Lung (tissue), 11 donors: ENCODE measurements at regions not wholly inside any gene's neighbourhood (a gene's known extent, or its start where the extent isn't known, plus 50 kb on each side); places are given as distances from the start of the nearest gene placed in this dataset.

Source experiments
- ATAC-seq: fragments of 200-7000 bp; cut with Tn5 transposase; one replicate; pipeline ENCODE4 v1.9.1; 2020; ENCODE audit warnings: moderate number of reproducible peaks; ENCODE audit not compliant: insufficient read depth, low FRiP score
- DNase-seq, 3 donors: peaks; one replicate each; pipeline ENCODE4 v3.0.0-alpha.2; 2013 to 2017
- H3K27ac ChIP-seq, 2 donors: one replicate each; pipeline ENCODE4 v1.5.1; 2013; ENCODE audit warnings: mild to moderate bottlenecking in 2 of 2, moderate library complexity in 2 of 2, control low read depth in 1 of 2, inconsistent platforms in 1 of 2, low read depth in 1 of 2, low read length in 1 of 2
- H3K27me3 ChIP-seq, 3 donors: one replicate each; pipeline ENCODE4 v1.5.1; 2013; ENCODE audit warnings: low read length in 2 of 3; ENCODE audit not compliant: control insufficient read depth in 3 of 3, insufficient read depth in 3 of 3
- H3K36me3 ChIP-seq, 4 donors: one replicate each; pipeline ENCODE4 v1.5.1; 2013; ENCODE audit warnings: low read length in 4 of 4, mild to moderate bottlenecking in 1 of 4, moderate library complexity in 1 of 4; ENCODE audit not compliant: control insufficient read depth in 4 of 4, insufficient read depth in 4 of 4
- H3K4me1 ChIP-seq, 5 donors: one replicate each; pipeline ENCODE4 v1.5.1; 2013; ENCODE audit warnings: low read length in 5 of 5, mild to moderate bottlenecking in 2 of 5, moderate library complexity in 1 of 5; ENCODE audit not compliant: control insufficient read depth in 5 of 5, insufficient read depth in 5 of 5
- H3K4me3 ChIP-seq: one replicate; pipeline ENCODE4 v1.5.1; 2013; ENCODE audit warnings: mild to moderate bottlenecking, control low read depth, moderate library complexity
- H3K9ac ChIP-seq, 2 donors: one replicate each; pipeline ENCODE4 v1.5.1; 2013; ENCODE audit warnings: low read length in 2 of 2, control low read depth in 1 of 2; ENCODE audit not compliant: insufficient read depth in 1 of 2
- H3K9me3 ChIP-seq, 4 donors: one replicate each; pipeline ENCODE4 v1.5.1; 2013; ENCODE audit warnings: low read length in 3 of 4, mild to moderate bottlenecking in 1 of 4, moderate library complexity in 1 of 4; ENCODE audit not compliant: control insufficient read depth in 4 of 4, insufficient read depth in 3 of 4
- WGBS, 2 donors: extraction: QIAGEN DNeasy Blood & Tissue Kit; methylation state at CpG; one replicate each; pipeline ENCODE4 v1.1.7; 2013; 5-methylcytosine and 5-hydroxymethylcytosine counted together
- TF ChIP-seq, protein P1 (sequence below): IDR thresholded peaks from 2 replicates; pipeline ENCODE4 v1.5.1; 2012; ENCODE audit warnings: mild to moderate bottlenecking; ENCODE audit errors: control extremely low read depth, extremely low read depth
- donor health status: control.
- donor health status: control.
- donor health status: Bipolar disorder and iron deficiency.
- donor health status: healthy.
- donor health status: DM: yes; HTN: yes; CAD: no.

DNA sequence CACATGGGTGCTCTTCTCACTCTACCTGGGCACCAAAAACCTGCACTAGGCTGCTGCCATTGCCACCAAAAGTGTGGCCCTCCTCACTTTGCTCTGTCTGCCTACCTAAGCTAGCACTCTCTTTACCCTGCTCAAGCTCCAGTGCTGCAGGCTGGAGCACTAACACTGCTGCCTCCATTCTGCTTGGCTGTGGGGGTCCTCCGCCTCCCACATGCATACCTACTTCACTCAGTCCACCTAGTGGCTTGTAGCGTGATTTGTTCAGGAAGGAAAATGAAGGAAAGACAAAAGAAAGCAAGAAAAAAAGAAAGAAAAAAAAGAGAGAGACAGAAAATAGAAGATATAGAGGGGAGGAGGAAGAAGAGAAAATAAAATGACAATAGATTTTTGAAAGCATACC, 1339.4 kb upstream of the CHAC2 start:
- no peaks in the 10 kb centered on the region for H3K36me3 ChIP-seq
- ATAC-seq, result no peak
- no peak for DNase-seq
- no peaks in the 10 kb centered on the region for H3K4me1 ChIP-seq
- H3K27me3 ChIP-seq, result no peaks in the 10 kb centered on the region
- no peak overlapping the region for H3K4me3 ChIP-seq
- H3K9ac ChIP-seq, result no peak overlapping the region
- no peaks in the 10 kb centered on the region for H3K9me3 ChIP-seq
- WGBS, 2 donors, result 85 to 87% methylated on average over 2 of the region's 2 CpGs
- TF ChIP-seq, protein P1, sequence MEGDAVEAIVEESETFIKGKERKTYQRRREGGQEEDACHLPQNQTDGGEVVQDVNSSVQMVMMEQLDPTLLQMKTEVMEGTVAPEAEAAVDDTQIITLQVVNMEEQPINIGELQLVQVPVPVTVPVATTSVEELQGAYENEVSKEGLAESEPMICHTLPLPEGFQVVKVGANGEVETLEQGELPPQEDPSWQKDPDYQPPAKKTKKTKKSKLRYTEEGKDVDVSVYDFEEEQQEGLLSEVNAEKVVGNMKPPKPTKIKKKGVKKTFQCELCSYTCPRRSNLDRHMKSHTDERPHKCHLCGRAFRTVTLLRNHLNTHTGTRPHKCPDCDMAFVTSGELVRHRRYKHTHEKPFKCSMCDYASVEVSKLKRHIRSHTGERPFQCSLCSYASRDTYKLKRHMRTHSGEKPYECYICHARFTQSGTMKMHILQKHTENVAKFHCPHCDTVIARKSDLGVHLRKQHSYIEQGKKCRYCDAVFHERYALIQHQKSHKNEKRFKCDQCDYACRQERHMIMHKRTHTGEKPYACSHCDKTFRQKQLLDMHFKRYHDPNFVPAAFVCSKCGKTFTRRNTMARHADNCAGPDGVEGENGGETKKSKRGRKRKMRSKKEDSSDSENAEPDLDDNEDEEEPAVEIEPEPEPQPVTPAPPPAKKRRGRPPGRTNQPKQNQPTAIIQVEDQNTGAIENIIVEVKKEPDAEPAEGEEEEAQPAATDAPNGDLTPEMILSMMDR, result no peak
- H3K27ac ChIP-seq, result no peak overlapping the region

DNA sequence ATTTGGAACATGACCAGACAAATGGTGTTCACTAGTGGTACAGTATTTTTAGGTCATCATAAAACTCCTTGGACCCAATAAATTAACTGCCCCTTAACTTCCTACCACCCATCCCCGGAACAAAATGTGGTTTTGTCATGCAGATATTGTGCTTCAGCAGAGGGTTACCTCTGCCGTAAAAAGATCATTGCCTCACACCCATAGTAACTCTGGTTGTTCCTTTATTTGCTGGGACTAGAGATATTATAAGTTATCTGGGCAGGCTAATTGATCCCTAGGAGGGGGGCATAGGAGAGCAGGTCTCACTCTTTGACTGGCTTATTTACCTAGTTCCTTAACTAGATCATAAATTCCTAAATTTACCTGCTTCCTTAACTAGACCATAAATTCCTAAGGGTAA, 1343.9 kb upstream of the CHAC2 start:
- H3K4me3 ChIP-seq, result no peak overlapping the region
- ATAC-seq (no peak), DNase-seq (no peak)
- H3K9me3 ChIP-seq, result no peaks in the 10 kb centered on the region
- H3K4me1 ChIP-seq, result no peaks in the 10 kb centered on the region
- TF ChIP-seq, protein P1, result no peak
- H3K27ac ChIP-seq, result no peak overlapping the region
- H3K36me3 ChIP-seq, result no peaks in the 10 kb centered on the region
- H3K27me3 ChIP-seq, result no peaks in the 10 kb centered on the region
- 45 to 54% methylated on average over 2 of the region's 2 CpGs for WGBS, 2 donors
- no peak overlapping the region for H3K9ac ChIP-seq

DNA sequence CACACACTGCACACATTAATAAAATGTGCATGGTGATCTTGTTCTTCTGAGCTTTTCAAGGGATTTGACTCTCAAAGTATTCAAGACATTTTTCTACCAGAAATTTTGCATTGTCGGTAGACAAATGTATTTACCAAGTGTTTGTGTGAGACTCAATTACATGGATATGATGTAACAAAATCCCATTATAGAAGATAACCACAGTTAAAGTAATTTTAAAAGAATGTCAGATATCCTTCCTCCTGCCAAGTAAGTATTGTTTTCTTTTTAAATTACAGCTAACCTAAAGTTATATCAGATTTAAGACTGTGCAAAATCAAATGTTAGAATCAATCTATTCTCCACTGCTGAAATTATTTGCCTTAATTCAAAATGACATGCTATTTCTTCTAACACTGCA, 1344.5 kb upstream of the CHAC2 start:
- TF ChIP-seq, protein P1, result no peak
- no peak overlapping the region for H3K27ac ChIP-seq
- H3K9me3 ChIP-seq, result no peaks in the 10 kb centered on the region
- no peak overlapping the region for H3K4me3 ChIP-seq
- no peaks in the 10 kb centered on the region for H3K27me3 ChIP-seq
- H3K36me3 ChIP-seq, result no peaks in the 10 kb centered on the region
- ATAC-seq (no peak), DNase-seq (no peak)
- WGBS, 2 donors, result 81 to 88% methylated on average over 1 of the region's 1 CpG
- no peaks in the 10 kb centered on the region for H3K4me1 ChIP-seq
- H3K9ac ChIP-seq, result no peak overlapping the region

DNA sequence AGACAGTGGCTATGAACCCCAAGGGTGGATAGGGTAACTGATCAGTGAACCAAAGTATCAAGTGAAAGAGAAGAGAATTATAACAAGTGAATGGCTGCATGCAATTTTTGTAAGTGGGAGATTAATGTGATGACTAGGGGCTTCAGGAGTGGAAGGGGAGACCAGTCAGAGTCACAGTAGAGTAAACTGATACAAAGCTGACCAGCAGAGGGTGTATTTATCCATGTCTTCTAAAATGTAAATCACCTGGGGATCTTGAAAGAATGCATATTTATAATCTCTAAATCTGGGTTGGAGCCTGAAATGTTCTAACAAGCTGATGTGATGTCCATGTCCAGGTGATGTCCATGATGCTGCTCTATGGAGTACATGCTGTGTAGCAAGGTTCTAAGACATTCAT, 1351.3 kb upstream of the CHAC2 start:
- TF ChIP-seq, protein P1, result no peak
- Histone ChIP-seq H3K9ac (no peak overlapping the region), H3K9me3 (no peaks in the 10 kb centered on the region), H3K27ac (no peak overlapping the region), H3K36me3 (no peaks in the 10 kb centered on the region), H3K4me1 (no peaks in the 10 kb centered on the region), H3K27me3 (no peaks in the 10 kb centered on the region), H3K4me3 (no peak overlapping the region)
- no peak for ATAC-seq
- DNase-seq, result no peak
